Endothelial cell of umbilical vein (primary cell): ENCODE measurements at regions not wholly inside any gene's neighbourhood (a gene's known extent, or its start where the extent isn't known, plus 50 kb on each side); places are given as distances from the start of the nearest gene placed in this dataset.

ENCODE experiments used
- BruUV-seq: library from RNA; stranded (reverse); fragments of 400-500 nt; replicated peaks from 2 replicates; lab custom pipeline; 2021; lab: Mats Ljungman, UMichigan
- CTCF ChIA-PET: fragments of 300-600, 350-600 bp; sonication (Branson Sonifier 250); formaldehyde crosslinking; loops from one replicate; lab custom pipeline; 2021; ENCODE audit warnings: antibody characterized with exemption, inconsistent platforms; lab: Charles Lee
- POLR2A ChIA-PET: fragments of 300-600, 350-600 bp; sonication (Branson Sonifier 250); formaldehyde crosslinking; loops from one replicate; lab custom pipeline; 2021; ENCODE audit warnings: antibody characterized with exemption, inconsistent platforms; lab: Charles Lee
- DNase-seq: peaks from one replicate; pipeline ENCODE4 v3.0.0-alpha.2; 2011; ENCODE audit warnings: low read depth, low spot score
- FAIRE-seq: peaks from 2 replicates; lab custom pipeline; 2011; peaks lifted over from hg19 to GRCh38; lab: Jason Lieb, UNC
- H2AFZ ChIP-seq: 2 replicates; pipeline ENCODE4 v1.6.0; 2012; ENCODE audit warnings: low read depth, low read length, control low read depth, inconsistent platforms
- H3K27ac ChIP-seq: 2 replicates; pipeline ENCODE4 v1.5.1; 2011; ENCODE audit warnings: low read depth, mild to moderate bottlenecking, control low read depth, low read length, moderate library complexity; ENCODE audit not compliant: insufficient read depth
- H3K27me3 ChIP-seq, 2 experiments: 2 replicates each; pipeline versions ENCODE4 v1.6.0 to v1.6.1; 2011; ENCODE audit warnings: low read length in 2 of 2, mixed read lengths in 1 of 2; ENCODE audit not compliant: control insufficient read depth in 2 of 2, insufficient read depth in 2 of 2
- H3K36me3 ChIP-seq, 2 experiments: 2 replicates in 1 of 2; 3 replicates in 1 of 2; pipeline ENCODE4 v1.5.1; 2011; ENCODE audit warnings: low read length in 2 of 2, mild to moderate bottlenecking in 1 of 2, moderate library complexity in 1 of 2; ENCODE audit not compliant: control insufficient read depth in 2 of 2, insufficient read depth in 2 of 2; ENCODE audit errors: extremely low read depth in 1 of 2
- H3K4me1 ChIP-seq: 3 replicates; pipeline ENCODE4 v1.5.1; 2011; ENCODE audit warnings: mild to moderate bottlenecking, low read length; ENCODE audit not compliant: control insufficient read depth, insufficient read depth; ENCODE audit errors: extremely low read depth
- H3K4me2 ChIP-seq: 2 replicates; pipeline ENCODE4 v1.6.1; 2011; ENCODE audit warnings: low read length, control low read depth, mixed read lengths; ENCODE audit not compliant: insufficient read depth
- H3K4me3 ChIP-seq, 3 experiments: fragments of 200-600 bp in 1 of 3; sonication (generic), shearing (Covaris generic) in 1 of 3; replicated peaks in 1 of 3; 2 replicates each; pipeline ENCODE4 v1.5.1; 2011 to 2016; ENCODE audit warnings: control low read depth in 3 of 3, low read length in 3 of 3, mild to moderate bottlenecking in 2 of 3, inconsistent platforms in 1 of 3, low read depth in 1 of 3, moderate library complexity in 1 of 3; ENCODE audit not compliant: insufficient read depth in 1 of 3
- H3K79me2 ChIP-seq: 2 replicates; pipeline ENCODE4 v1.6.0; 2012; ENCODE audit warnings: low read length, inconsistent platforms; ENCODE audit not compliant: control insufficient read depth, insufficient read depth
- H3K9ac ChIP-seq: replicated peaks from 2 replicates; pipeline ENCODE3; 2011; ENCODE audit warnings: low read length, control low read depth; ENCODE audit not compliant: insufficient read depth; ENCODE audit errors: extremely low read depth
- H3K9me1 ChIP-seq: replicated peaks from 3 replicates; pipeline ENCODE4 v1.6.0; 2011; ENCODE audit warnings: mild to moderate bottlenecking, low read length; ENCODE audit not compliant: control insufficient read depth, insufficient read depth; ENCODE audit errors: extremely low read depth
- H3K9me3 ChIP-seq: replicated peaks from 2 replicates; pipeline ENCODE4 v1.5.1; 2012; ENCODE audit warnings: low read length, inconsistent platforms; ENCODE audit not compliant: control insufficient read depth, insufficient read depth
- H4K20me1 ChIP-seq: replicated peaks from 2 replicates; pipeline ENCODE3; 2011; ENCODE audit warnings: mild to moderate bottlenecking, low read length; ENCODE audit not compliant: control insufficient read depth, insufficient read depth; ENCODE audit errors: extremely low read depth
- CTCF ChIP-seq, 2 donors: IDR thresholded peaks; 1 replicate in 1 of 2; 2 replicates in 1 of 2; pipeline ENCODE4 v1.5.1; 2011; ENCODE audit warnings: low read length in 2 of 2, mild to moderate bottlenecking in 2 of 2, moderate library complexity in 2 of 2, control low read depth in 1 of 2, inconsistent platforms in 1 of 2, low read depth in 1 of 2; ENCODE audit not compliant: insufficient read depth in 1 of 2; ENCODE audit errors: extremely low read depth in 1 of 2
- EZH2 ChIP-seq: IDR thresholded peaks from 2 replicates; pipeline ENCODE4 v1.6.1; 2012; ENCODE audit warnings: borderline replicate concordance, low read depth, mild to moderate bottlenecking, moderate library complexity, low read length, inconsistent platforms; ENCODE audit not compliant: severe bottlenecking
- GATA2 ChIP-seq: IDR thresholded peaks from 2 replicates; pipeline ENCODE4 v1.7.0; 2011; ENCODE audit warnings: low read depth, mild to moderate bottlenecking, moderate library complexity, mixed read lengths, low read length; ENCODE audit not compliant: insufficient read length, insufficient read depth
- JUN ChIP-seq: IDR thresholded peaks from 2 replicates; pipeline ENCODE4 v1.6.1; 2011; ENCODE audit warnings: borderline replicate concordance, low read depth; ENCODE audit not compliant: insufficient read length, insufficient read depth
- MAX ChIP-seq: IDR thresholded peaks from 2 replicates; pipeline ENCODE4 v1.6.1; 2011; ENCODE audit not compliant: insufficient read depth, insufficient read length
- POLR2A ChIP-seq: IDR thresholded peaks from 2 replicates; pipeline ENCODE4 v1.6.1; 2012; ENCODE audit warnings: low read depth, mild to moderate bottlenecking, control low read depth, low read length
- dilution Hi-C: fragments of 300-500 bp; cut with MboI; formaldehyde crosslinking; loops from one replicate; pipeline ENCODE4 v1.15.0; 2019; ENCODE audit warnings: low sequenced_read_pairs; ENCODE audit not compliant: extremely low pct_ligation_motif_present
- intact Hi-C: fragments of 100-400 bp; cut with micrococcal nuclease; formaldehyde crosslinking; loops from one replicate; pipeline ENCODE4 v1.10.0; 2022

GRCh38 chr1:5751833-5752745 is 240.1 kb downstream of the NPHP4 start:
- intact Hi-C loops (no loop called here), dilution Hi-C loops (no loop called here)
- TF ChIP-seq POLR2A (no peak), MAX (no peak), EZH2 (no peak), GATA2 (no peak), CTCF (IDR thresholded peaks at IDR 0.05; ENCODE audit: extremely low read depth in 1 of 2, insufficient read depth in 1 of 2, low read depth in 1 of 2, low read length in 2 of 2) (no peak), JUN (no peak)
- ChIA-PET POLR2A (no interaction called here), CTCF (interaction anchor here (1.4 kb wide), 1 partner anchor 24 kb away, joined by 3 read pairs; no protein-coding TSS in a partner anchor)
- DNase-seq: no peak
- Histone ChIP-seq H3K4me3 (no peak overlapping the region), H3K36me3 (no peaks in the 10 kb centered on the region), H3K79me2 (no peaks in the 10 kb centered on the region), H3K27ac (no peak overlapping the region), H3K27me3 (no peaks in the 10 kb centered on the region), H3K9me1 (no peaks in the 10 kb centered on the region), H2AFZ (no peak overlapping the region), H3K9ac (no peak overlapping the region), H4K20me1 (no peaks in the 10 kb centered on the region), H3K9me3 (no peaks in the 10 kb centered on the region), H3K4me1 (no peaks in the 10 kb centered on the region), H3K4me2 (no peak overlapping the region)
- FAIRE-seq: no peak
- no TSS peak for BruUV-seq
